ENCODE measurements at regions not wholly inside any gene's neighbourhood (a gene's known extent, or its start where the extent isn't known, plus 50 kb on each side); places are given as distances from the start of the nearest gene placed in this dataset.
"Not testable (repeated sequence)": the region's sequence is repeated elsewhere in the genome, so short reads cannot be mapped to it uniquely, and the experiment has no call there.

DNA sequence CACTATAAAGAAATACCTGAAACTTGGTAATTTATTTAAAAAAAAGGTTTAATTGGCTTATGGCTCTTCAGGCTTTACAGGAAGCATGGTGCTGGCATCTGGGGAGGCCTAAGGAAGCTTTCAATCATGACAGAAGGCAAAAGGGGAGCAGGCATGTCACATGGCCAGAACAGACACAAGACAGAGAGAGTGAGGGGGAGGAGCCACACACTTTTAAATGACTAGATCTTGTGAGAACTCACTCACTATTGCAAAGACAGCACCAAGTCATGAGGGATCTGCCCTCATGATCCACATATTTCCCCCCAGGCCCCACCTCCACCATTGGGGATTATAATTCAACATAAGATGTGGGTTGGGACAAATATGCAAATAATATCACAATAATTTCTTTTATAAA, 355.6 kb downstream of the DAD1 start:
- no peak for DNase-seq

DNA sequence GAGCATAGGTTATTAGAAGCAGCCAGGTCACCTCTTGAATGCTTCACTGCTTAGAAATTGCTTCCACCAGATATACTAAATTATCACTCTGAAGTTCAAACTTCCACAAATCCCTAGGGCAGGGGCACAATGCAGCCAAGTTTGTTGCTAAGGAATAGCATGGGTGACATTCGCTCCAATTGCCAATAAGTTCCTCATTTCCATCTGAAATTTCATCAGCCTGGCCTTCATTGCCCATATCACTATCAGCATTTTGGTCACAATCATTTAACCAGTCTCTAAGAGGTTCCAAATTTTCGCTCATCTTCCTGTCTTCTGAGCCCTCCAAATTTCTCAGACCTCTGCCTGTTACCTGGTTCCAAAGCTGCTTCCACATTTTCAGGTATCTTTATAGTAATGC, 356.1 kb downstream of the DAD1 start:
- no peak for DNase-seq

DNA sequence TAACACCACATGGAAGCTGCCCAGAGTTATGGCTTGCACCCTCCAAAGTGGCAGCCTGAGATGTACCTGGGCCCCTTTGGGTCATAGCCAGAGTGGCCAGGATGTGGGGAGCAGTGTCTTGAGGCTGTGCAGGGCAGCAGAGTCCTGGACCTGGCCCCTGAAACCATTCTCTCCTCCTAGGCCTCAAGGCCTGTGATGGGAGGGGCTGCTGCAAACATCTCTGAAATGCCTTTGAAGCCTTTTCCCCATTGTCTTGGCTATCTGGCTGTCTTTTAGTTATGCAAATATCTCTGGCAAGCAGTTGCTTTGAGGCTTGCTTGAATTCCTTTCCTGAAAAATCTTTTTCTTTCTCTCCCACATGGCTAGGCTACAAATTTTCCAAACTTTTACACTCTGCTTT, 356.5 kb downstream of the DAD1 start:
- no peak for DNase-seq

DNA sequence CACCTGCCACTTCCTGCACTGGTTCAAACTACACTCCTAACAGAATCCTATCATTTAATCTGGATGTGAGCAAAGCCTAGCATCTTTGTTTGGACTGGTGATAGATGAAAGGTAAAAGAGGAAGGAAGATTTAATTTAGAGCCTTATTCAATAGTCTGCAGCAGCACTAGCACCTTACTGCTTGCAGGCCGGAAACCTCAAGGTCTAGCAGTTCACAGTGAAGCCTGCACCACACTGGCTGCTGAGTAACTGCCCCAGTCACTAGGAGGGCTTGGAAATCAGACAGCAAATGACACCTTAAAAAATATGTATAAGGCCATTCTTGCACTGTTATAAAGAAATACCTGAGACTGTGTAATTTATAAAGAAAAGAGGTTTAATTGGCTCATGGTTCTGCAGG, 358.0 kb downstream of the DAD1 start:
- DNase-seq, result peak; percentile 3

DNA sequence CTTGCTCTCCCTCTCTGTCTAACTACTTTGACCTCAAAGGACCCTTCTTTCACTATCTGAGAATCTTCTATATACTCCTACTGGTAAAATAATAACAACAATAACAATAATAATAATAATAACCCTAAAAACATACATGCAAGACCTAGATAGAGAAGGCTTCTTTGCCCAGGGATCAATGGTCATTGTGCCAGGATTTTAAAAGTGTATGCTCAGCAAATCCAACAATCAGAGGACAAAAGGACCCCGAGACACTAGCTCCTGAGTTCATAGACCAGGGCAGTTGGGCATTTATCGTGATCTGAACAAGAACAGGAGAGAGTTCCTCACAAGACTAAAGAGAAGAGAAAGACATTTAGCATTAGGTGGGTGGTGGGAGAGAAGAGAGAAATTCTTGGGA, 358.5 kb downstream of the DAD1 start:
- DNase-seq, result no peak

DNA sequence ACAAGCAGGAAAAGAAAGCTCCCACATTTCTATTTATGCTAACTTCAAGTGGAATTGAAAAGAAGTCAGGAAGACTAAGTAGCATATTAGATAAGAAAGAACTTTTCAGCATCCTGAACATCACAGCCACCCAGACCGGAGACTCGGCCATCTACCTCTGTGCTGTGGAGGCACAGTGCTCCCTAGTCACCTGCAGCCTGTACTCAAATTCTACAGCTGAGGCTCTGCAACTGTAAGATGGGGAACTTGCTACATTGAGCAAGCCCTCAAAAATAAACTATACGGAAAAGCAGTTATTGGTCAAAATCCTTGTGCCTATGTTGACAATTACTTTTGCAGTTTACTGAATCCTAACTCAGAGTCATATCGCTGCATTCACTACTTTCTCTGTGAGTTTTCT, 361.9 kb downstream of the DAD1 start:
- no peak for DNase-seq

DNA sequence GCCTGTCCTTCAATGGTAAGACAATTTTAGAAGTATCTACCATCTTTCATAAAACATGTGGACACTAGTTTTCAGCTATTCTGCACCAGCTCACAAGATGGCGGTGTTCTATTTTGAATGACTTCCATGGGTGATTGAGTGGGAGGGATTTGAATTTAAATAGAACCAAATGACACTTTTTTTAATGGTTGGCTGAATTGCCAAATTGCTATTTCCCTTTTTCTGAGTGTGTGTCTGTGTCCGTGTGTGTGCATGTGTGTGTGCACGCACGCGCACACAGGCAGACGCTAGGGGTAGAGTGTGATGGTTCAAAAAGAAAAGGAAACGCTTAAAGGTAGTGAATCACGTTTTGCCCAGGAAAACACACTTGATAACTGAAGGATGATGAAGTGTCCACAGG, 362.6 kb downstream of the DAD1 start:
- DNase-seq, result peak; percentile 3

DNA sequence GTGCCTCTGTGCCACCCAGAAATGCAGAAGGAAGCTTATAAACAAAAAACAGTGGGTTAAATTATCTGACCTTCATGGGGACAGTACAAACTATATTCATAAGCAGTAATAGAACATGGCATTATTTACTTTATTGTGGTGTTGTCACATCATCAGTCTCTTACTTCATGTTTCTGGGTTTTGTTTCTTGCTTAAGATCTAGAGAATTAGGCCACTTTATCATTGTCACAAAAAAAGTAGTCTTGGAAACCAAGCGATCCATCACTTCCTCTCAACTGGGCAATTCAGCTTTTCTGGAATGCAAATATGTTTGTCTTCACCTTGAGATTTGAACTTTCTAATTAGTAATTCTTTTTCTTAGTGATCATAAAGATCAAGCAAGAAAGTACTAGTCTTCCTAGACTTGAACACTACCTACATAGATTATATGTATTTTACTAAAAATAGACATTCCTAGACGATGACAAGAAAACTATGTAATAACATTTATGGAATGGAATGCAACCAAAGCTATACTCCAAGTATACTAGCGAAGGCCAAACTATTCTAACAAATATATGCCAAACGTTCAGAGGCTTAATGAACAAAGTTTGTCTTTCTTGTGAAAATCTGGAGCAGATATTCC, 363.4 kb downstream of the DAD1 start:
- DNase-seq, result no peak

DNA sequence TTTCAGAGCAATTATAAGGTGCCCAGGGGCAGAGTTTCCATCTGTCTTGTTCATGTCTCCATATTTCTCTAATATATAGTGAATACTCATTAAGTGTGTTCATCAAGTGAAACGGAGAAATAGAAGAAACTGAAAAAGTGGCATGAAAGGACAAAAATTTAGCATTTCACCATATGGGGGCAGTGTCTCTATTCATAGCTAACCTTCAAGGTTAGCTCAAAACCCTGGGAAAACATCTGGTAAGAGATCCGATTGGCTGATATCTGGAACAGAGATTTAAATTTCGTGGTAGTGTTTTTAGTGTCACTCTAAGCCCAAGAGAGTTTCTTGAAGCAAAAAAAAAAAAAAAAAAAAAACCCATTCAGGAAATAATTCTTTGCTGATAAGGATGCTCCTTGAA, 367.5 kb downstream of the DAD1 start:
- DNase-seq, result no peak

DNA sequence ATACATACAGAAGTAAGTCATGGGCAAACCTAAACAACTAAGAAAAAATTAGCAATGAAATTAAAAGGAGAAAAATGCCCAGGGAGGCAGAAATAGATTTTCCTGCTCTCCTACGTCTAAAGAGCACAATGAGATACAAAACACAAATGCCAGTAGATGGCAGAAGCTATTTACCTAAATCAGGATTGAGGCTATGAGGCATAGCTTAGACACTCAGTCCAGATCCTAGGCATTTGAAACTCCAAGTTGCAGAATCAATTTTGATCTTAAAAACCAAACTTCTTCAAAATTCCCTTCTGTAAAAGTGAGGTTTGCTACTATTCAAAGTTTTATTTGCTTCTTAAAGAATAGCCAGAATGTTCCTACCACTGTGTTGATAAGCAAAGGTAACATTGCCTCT, 368.6 kb downstream of the DAD1 start:
- no peak for DNase-seq

DNA sequence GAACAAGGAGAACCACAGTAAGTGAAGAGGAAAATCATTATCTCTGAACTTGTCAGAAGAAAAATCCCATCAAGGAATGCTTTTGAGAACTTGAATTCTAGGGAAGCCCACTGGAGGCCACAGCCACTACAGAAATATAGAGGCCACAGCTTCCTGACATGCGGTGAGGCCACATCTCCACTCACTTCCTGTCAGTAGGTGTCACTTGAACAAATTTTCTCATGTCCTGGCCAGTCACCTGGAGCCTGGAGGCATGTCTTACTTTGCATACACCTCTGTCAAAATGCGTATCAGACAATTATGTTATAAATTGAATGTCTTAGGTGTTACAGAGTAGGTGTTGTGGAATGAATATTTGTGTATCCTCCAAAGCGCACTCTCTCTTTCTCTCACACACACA, 370.3 kb downstream of the DAD1 start:
- no peak for DNase-seq

DNA sequence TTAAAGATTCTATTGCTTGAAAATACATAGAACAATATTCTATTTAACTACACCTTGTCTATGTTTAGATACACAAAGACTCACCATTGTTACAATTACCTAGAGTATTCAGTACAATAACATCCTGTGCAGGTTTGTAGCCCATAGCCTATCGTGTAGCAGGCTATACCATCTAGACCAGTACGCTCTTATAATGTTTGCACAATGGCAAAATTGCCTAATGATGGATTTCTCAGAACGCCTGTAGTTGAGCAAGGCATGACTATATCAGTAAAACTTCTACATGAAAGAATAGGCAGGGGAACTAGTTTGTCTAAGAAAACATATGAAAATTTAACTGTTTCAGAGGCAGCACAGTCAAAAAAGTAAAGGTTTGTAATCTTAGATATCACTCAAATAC, 375.9 kb downstream of the DAD1 start:
- no peak for DNase-seq

DNA sequence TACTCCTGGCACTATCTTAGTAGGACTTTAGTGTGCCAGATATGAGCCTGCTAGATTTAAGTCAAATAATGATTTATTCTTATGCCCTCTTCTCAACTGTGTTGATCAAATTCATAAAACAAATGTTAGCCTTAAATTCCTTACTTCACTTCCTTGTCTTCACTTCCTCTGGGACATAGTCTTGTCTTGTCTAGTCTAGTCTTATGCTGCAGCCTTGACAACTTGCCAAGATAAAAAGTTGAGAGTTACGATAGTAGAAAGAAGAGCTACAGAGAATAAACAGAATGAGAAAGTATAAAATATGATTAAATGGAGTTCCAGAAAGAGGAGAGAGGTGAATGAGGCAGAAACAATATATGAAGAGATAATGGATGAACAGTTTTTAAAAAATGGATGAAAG, 378.1 kb downstream of the DAD1 start:
- no peak for DNase-seq

DNA sequence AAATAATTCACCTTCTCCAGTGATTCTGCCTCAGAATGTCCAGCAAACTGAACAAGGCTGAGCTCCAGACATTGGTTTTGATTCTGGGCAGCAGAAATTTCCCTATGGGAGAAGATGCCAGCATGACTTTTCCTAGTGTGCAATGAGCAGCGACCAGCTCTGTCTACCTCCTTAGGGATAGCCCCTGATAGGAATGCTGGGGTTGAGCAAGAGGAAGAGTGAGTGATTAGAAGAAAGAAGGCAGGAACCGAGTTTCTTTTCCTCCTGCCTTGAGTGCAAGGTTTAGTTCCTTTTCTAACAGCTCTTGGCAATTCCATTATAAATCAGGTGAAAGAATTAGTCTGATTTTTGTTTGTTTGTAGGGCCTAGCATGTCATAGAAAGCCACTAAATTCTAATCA, 379.0 kb downstream of the DAD1 start:
- DNase-seq, result no peak

DNA sequence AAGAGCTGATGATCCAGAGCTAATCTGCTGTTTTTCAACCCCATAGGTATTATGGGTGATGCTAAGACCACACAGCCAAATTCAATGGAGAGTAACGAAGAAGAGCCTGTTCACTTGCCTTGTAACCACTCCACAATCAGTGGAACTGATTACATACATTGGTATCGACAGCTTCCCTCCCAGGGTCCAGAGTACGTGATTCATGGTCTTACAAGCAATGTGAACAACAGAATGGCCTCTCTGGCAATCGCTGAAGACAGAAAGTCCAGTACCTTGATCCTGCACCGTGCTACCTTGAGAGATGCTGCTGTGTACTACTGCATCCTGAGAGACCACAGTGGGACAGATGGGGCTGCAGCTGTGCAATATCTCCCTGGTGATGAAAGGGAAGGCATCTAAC, 386.0 kb downstream of the DAD1 start:
- no peak for DNase-seq

DNA sequence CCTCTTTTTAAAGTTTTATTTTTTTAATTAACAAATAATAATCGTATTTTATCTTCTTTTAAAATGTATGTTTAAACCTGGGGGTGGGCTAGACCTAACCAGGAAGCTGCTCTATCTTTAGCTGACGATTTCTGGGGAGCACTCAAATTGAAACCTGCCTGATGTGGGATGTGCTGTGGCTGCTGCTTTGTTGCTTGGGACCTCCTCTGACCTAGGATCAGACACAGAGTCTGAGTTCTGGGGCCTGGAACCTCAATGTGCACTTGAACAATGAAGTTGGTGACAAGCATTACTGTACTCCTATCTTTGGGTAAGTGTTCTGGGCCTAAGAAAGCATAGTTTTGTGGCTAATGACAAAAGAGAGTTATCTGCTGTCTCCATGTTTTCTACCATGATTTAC, 386.7 kb downstream of the DAD1 start:
- DNase-seq, result no peak

DNA sequence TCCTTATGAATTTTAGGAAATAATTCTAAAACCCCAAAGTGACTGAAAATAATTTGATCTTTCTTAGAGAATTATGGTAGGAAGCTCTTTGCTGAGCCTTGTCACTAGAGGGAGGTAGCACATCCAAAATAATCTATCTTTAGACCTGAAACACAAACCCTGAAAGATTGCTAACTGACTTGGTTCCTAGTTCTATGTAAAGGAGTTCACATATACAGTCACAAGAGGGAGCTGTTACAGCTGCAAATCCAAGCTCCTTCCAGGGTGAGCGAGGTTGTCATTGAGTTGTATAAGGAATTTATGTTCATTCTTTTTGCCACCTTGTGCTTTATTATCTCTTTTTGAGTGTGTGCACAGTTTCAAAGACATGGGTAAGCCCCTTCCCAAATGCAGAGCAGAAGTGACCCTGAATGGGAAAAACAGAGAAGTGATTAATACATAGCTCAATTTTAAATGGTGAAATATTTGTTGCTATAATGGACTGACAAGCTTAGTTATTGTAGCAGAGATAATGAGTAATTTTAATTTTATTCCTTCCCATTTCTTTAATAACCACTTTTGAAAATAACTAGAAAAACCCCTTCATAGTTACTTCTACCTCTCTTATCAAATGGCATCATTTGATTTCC, 387.9 kb downstream of the DAD1 start:
- no peak for DNase-seq

DNA sequence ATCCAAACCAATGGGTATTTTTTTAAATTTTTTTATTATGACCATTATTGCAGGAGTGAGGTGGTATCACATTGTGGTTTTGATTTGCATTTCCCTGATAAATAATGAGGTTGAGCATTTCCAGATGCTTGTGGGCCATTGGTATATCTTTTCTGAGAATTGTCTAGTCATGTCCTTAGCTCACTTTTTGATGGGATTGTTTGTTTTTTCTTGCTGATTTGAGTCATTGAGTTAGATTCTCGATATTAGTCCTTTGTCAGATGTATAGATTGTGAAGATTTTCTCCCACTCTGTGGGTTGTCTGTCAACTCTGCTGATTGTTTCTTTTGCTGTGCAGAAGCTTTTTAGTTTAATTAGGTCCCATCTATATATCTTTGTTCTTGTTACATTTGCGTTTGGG, 388.9 kb downstream of the DAD1 start:
- DNase-seq, result not testable (repeated sequence)

DNA sequence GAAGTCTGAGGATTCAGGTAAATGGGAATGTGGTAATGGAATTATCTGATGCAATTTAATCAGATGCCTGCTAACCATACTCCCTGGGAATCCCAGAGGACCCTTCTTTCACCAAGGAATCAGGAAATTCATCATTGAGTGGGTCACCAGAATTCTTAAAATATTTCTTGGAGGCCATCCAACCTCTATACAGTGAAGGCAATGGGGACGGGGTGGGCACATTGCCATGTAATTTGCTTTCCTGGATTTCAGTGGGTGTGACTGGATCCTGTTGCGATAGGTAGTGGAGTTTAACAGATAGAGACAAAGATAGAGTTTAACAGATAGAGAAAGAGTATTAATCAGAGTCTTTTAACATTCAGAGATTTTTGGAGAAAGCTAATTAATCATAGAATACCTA, 394.4 kb downstream of the DAD1 start:
- DNase-seq, result no peak

DNA sequence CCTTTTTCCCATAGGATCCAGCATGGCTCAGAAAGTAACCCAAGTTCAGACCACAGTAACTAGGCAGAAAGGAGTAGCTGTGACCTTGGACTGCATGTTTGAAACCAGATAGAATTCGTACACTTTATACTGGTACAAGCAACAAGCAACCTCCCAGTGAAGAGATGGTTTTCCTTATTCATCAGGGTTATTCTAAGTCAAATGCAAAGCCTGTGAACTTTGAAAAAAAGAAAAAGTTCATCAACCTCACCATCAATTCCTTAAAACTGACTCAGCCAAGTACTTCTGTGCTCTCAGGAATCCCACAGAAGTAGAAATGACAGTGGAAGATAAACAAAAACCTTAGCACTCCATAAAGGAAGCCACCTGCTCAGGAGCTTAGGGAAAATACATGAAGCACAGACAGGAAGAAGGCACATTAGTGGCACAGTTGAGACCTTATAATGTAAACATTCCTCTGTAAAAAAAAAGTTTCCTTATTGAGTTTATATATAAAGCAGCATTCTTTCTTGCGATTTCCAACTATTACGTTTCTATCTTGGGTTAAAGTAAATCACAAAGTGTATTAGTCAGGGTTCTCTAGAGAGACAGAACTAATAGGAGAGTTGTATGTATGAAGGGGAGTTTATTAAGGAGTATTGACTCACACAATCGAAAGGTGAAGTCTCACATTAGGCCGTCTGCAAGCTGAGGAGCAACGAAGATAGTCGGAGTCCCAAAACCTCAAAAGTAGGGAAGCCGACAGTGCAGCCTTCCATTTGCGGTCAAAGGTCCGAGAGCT, 398.4 kb downstream of the DAD1 start:
- DNase-seq, result no peak

DNA sequence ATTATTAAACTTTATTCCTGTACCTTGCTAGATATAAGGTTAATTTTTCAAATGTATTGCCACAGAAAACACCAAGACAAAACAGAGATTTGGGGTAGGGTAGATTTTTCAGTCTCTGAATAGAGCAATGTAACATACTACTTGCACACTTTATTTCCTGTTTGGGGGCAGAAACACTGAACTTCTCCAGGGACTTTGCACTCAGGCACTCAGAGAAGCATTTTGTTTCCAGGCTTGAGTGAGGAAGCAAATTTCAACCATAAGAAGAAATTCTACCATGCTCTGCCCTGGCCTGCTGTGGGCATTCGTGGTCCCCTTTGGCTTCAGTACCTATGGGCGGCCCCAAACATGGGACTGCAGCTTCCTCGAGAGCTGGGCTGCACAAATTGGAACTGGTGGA, 399.1 kb downstream of the DAD1 start:
- DNase-seq, result no peak

DNA sequence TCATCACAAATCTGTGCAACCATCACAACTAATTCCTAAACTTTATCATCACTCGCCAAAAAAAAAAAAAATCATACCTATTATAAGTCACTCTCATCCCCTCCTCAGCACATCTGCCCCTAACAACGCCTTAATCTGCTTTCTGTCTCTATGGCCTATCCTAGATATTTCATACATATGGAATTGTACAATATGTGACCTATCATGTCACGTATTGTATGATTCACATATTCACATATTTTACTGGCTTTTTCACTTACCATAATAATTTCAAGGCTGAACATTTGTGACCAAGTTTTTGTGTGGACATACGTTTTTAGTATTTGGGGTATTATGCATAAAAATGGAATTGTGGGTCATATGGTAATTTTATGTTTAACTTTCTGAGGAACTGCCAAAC, 400.7 kb downstream of the DAD1 start:
- DNase-seq, result no peak

DNA sequence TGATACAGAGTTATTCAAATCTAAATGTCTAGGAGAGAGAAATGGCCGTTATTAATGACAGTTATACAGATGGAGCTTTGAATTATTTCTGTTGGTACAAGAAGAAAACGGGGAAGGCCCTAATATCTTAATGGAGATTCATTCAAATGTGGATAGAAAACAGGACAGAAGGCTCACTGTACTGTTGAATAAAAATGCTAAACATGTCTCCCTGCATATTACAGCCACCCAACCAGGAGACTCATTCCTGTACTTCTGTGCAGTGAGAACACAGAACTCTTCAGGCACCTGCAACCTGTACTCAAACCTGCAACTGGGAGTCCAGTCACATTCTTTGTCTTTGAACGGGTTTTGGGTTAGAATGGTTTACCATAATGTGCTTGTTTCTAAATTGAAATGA, 403.2 kb downstream of the DAD1 start:
- no peak for DNase-seq

DNA sequence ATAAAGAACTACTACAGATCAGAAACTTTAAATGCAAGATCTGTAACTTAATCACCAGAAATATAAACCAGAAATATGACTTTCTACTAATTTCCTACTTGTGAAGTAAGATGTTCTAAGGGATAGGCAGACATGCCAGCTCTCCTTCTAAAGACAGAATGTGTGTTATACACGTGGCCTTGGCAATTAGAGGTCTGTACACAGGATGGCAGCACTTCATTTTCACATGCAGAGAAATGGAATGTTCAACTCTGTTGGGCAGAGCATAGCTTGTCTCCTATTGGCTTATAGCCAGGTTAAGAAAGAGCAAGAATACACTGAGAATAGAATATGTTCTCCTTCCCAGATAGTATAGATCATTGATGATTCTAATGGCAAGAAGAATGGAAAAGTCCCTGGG, 403.8 kb downstream of the DAD1 start:
- DNase-seq, result no peak

DNA sequence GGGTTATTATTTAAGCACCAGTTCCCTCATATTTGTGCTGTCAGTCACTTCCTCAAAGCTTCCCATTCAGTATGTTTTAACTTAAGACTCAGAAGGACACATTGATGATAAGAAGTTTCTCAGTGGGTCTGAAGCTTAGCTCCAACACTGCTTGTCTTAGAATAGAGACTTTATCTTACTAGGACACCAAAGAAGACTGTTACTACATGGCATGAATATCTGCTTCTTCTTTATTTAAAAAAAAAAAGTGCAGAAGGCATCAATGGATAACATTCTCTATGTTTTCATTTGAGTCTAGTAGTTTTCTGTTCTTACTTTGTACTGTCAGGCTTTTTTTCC, 404.2 kb downstream of the DAD1 start:
- no peak for DNase-seq

Measured in stimulated activated CD4-positive, alpha-beta T cell treated with anti-CD3 and anti-CD28 coated beads, Interleukin-4, amount 100 ng/mL, for 24 hours (primary cell).